ENCODE measurements at regions not wholly inside any gene's neighbourhood (a gene's known extent, or its start where the extent isn't known, plus 50 kb on each side); places are given as distances from the start of the nearest gene placed in this dataset.

- H3K4me1 ChIP-seq (ENCODE audit: low read length) = peaks cover under 1% of the 10 kb centered on the region; the same call in 1 of the 2 replicates
- no peaks in the 10 kb centered on the region for H3K9me3 ChIP-seq (ENCODE audit: low read length)
- H3K36me3 ChIP-seq (ENCODE audit: insufficient read depth, low read length) = no peaks in the 10 kb centered on the region
- no peak overlapping the region for H3K4me3 ChIP-seq (ENCODE audit: low read length)
- H3K27me3 ChIP-seq (ENCODE audit: low read length) = no peaks in the 10 kb centered on the region
- DNase-seq = no peak
- H3K4me2 ChIP-seq (ENCODE audit: low read depth, low read length, poor library complexity, severe bottlenecking) = no peak overlapping the region
- H2AFZ ChIP-seq (ENCODE audit: low read length) = no peak overlapping the region
- no peaks in the 10 kb centered on the region for H3K79me2 ChIP-seq (ENCODE audit: low read length)
- H3K27ac ChIP-seq (ENCODE audit: low read length) = no peak overlapping the region
- no peak overlapping the region for H3K9ac ChIP-seq (ENCODE audit: low read length)
- H4K20me1 ChIP-seq (ENCODE audit: insufficient read depth, low read depth, low read length) = no peaks in the 10 kb centered on the region
- no peaks in the 10 kb centered on the region for H3K9me2 ChIP-seq (replicated peaks; ENCODE audit: insufficient read depth, low read length)
These were observed 66.4 kb upstream of the SERP2 start for GRCh38 chr13:44307255-44307654.

GRCh38 chr13:44307844-44308243 lies 65.8 kb upstream of the SERP2 start:
- no peaks in the 10 kb centered on the region for H3K27me3 ChIP-seq (ENCODE audit: low read length)
- H3K9ac ChIP-seq (ENCODE audit: low read length) = no peak overlapping the region
- H4K20me1 ChIP-seq (ENCODE audit: insufficient read depth, low read depth, low read length) = no peaks in the 10 kb centered on the region
- no peaks in the 10 kb centered on the region for H3K9me2 ChIP-seq (replicated peaks; ENCODE audit: insufficient read depth, low read length)
- H2AFZ ChIP-seq (ENCODE audit: low read length) = no peak overlapping the region
- H3K4me3 ChIP-seq (ENCODE audit: low read length) = no peak overlapping the region
- no peaks in the 10 kb centered on the region for H3K9me3 ChIP-seq (ENCODE audit: low read length)
- no peak for DNase-seq
- no peaks in the 10 kb centered on the region for H3K4me1 ChIP-seq (ENCODE audit: low read length)
- no peaks in the 10 kb centered on the region for H3K79me2 ChIP-seq (ENCODE audit: low read length)
- H3K4me2 ChIP-seq (ENCODE audit: low read depth, low read length, poor library complexity, severe bottlenecking) = no peak overlapping the region
- H3K36me3 ChIP-seq (ENCODE audit: insufficient read depth, low read length) = no peaks in the 10 kb centered on the region
- H3K27ac ChIP-seq (ENCODE audit: low read length) = no peak overlapping the region

GRCh38 chr13:44308352-44308751 lies 65.3 kb upstream of the SERP2 start:
- Histone ChIP-seq H3K4me3 (ENCODE audit: low read length) (no peak overlapping the region), H3K4me1 (ENCODE audit: low read length) (no peaks in the 10 kb centered on the region), H3K27ac (ENCODE audit: low read length) (no peak overlapping the region), H3K36me3 (ENCODE audit: insufficient read depth, low read length) (no peaks in the 10 kb centered on the region), H4K20me1 (ENCODE audit: insufficient read depth, low read depth, low read length) (no peaks in the 10 kb centered on the region), H3K9me2 (replicated peaks; ENCODE audit: insufficient read depth, low read length) (no peaks in the 10 kb centered on the region), H3K9me3 (ENCODE audit: low read length) (no peaks in the 10 kb centered on the region), H3K9ac (ENCODE audit: low read length) (no peak overlapping the region), H2AFZ (ENCODE audit: low read length) (no peak overlapping the region), H3K79me2 (ENCODE audit: low read length) (no peaks in the 10 kb centered on the region), H3K27me3 (ENCODE audit: low read length) (no peaks in the 10 kb centered on the region), H3K4me2 (ENCODE audit: low read depth, low read length, poor library complexity, severe bottlenecking) (no peak overlapping the region)
- DNase-seq = no peak

GRCh38 chr13:44309794-44310757 lies 63.5 kb upstream of the SERP2 start:
- Histone ChIP-seq H3K4me2 (ENCODE audit: low read depth, low read length, poor library complexity, severe bottlenecking) (no peak overlapping the region), H3K36me3 (ENCODE audit: insufficient read depth, low read length) (no peaks in the 10 kb centered on the region), H3K27me3 (ENCODE audit: low read length) (no peaks in the 10 kb centered on the region), H3K4me3 (ENCODE audit: low read length) (no peak overlapping the region), H3K9me3 (ENCODE audit: low read length) (no peaks in the 10 kb centered on the region), H4K20me1 (ENCODE audit: insufficient read depth, low read depth, low read length) (no peaks in the 10 kb centered on the region), H3K4me1 (ENCODE audit: low read length) (no peaks in the 10 kb centered on the region), H2AFZ (ENCODE audit: low read length) (no peak overlapping the region), H3K27ac (ENCODE audit: low read length) (no peak overlapping the region), H3K9me2 (replicated peaks; ENCODE audit: insufficient read depth, low read length) (no peaks in the 10 kb centered on the region), H3K79me2 (ENCODE audit: low read length) (no peaks in the 10 kb centered on the region), H3K9ac (ENCODE audit: low read length) (no peak overlapping the region)
- no peak for DNase-seq

GRCh38 chr13:44311011-44311780 lies 62.4 kb upstream of the SERP2 start:
- H3K27ac ChIP-seq (ENCODE audit: low read length) = no peak overlapping the region
- no peak overlapping the region for H2AFZ ChIP-seq (ENCODE audit: low read length)
- H3K79me2 ChIP-seq (ENCODE audit: low read length) = no peaks in the 10 kb centered on the region
- H3K9me3 ChIP-seq (ENCODE audit: low read length) = no peaks in the 10 kb centered on the region
- no peaks in the 10 kb centered on the region for H3K36me3 ChIP-seq (ENCODE audit: insufficient read depth, low read length)
- H3K4me3 ChIP-seq (ENCODE audit: low read length) = no peak overlapping the region
- no peaks in the 10 kb centered on the region for H3K27me3 ChIP-seq (ENCODE audit: low read length)
- no peak overlapping the region for H3K9ac ChIP-seq (ENCODE audit: low read length)
- H3K4me1 ChIP-seq (ENCODE audit: low read length) = no peaks in the 10 kb centered on the region
- H3K4me2 ChIP-seq (ENCODE audit: low read depth, low read length, poor library complexity, severe bottlenecking) = no peak overlapping the region
- no peaks in the 10 kb centered on the region for H3K9me2 ChIP-seq (replicated peaks; ENCODE audit: insufficient read depth, low read length)
- no peaks in the 10 kb centered on the region for H4K20me1 ChIP-seq (ENCODE audit: insufficient read depth, low read depth, low read length)
- DNase-seq = no peak

GRCh38 chr13:44312131-44312530 lies 61.5 kb upstream of the SERP2 start:
- Histone ChIP-seq H3K4me3 (ENCODE audit: low read length) (no peak overlapping the region), H3K4me1 (ENCODE audit: low read length) (no peaks in the 10 kb centered on the region), H3K79me2 (ENCODE audit: low read length) (no peaks in the 10 kb centered on the region), H4K20me1 (ENCODE audit: insufficient read depth, low read depth, low read length) (no peaks in the 10 kb centered on the region), H2AFZ (ENCODE audit: low read length) (no peak overlapping the region), H3K9ac (ENCODE audit: low read length) (no peak overlapping the region), H3K27ac (ENCODE audit: low read length) (no peak overlapping the region), H3K9me2 (replicated peaks; ENCODE audit: insufficient read depth, low read length) (no peaks in the 10 kb centered on the region), H3K27me3 (ENCODE audit: low read length) (no peaks in the 10 kb centered on the region), H3K4me2 (ENCODE audit: low read depth, low read length, poor library complexity, severe bottlenecking) (no peak overlapping the region), H3K36me3 (ENCODE audit: insufficient read depth, low read length) (no peaks in the 10 kb centered on the region), H3K9me3 (ENCODE audit: low read length) (no peaks in the 10 kb centered on the region)
- no peak for DNase-seq

- DNase-seq = no peak
- no peak overlapping the region for H3K4me3 ChIP-seq (ENCODE audit: low read length)
- H3K9me3 ChIP-seq (ENCODE audit: low read length) = no peaks in the 10 kb centered on the region
- no peaks in the 10 kb centered on the region for H3K36me3 ChIP-seq (ENCODE audit: insufficient read depth, low read length)
- no peak overlapping the region for H3K4me2 ChIP-seq (ENCODE audit: low read depth, low read length, poor library complexity, severe bottlenecking)
- H2AFZ ChIP-seq (ENCODE audit: low read length) = no peak overlapping the region
- H3K27ac ChIP-seq (ENCODE audit: low read length) = no peak overlapping the region
- H3K9me2 ChIP-seq (replicated peaks; ENCODE audit: insufficient read depth, low read length) = no peaks in the 10 kb centered on the region
- no peaks in the 10 kb centered on the region for H3K79me2 ChIP-seq (ENCODE audit: low read length)
- no peaks in the 10 kb centered on the region for H3K27me3 ChIP-seq (ENCODE audit: low read length)
- no peak overlapping the region for H3K9ac ChIP-seq (ENCODE audit: low read length)
- no peaks in the 10 kb centered on the region for H3K4me1 ChIP-seq (ENCODE audit: low read length)
- no peaks in the 10 kb centered on the region for H4K20me1 ChIP-seq (ENCODE audit: insufficient read depth, low read depth, low read length)
These were observed 60.6 kb upstream of the SERP2 start for GRCh38 chr13:44312834-44313551.

GRCh38 chr13:44313674-44314073 lies 60.0 kb upstream of the SERP2 start:
- H3K9me2 ChIP-seq (replicated peaks; ENCODE audit: insufficient read depth, low read length) = no peaks in the 10 kb centered on the region
- no peaks in the 10 kb centered on the region for H3K9me3 ChIP-seq (ENCODE audit: low read length)
- no peaks in the 10 kb centered on the region for H3K79me2 ChIP-seq (ENCODE audit: low read length)
- no peaks in the 10 kb centered on the region for H3K27me3 ChIP-seq (ENCODE audit: low read length)
- H4K20me1 ChIP-seq (ENCODE audit: insufficient read depth, low read depth, low read length) = no peaks in the 10 kb centered on the region
- no peak overlapping the region for H2AFZ ChIP-seq (ENCODE audit: low read length)
- H3K36me3 ChIP-seq (ENCODE audit: insufficient read depth, low read length) = no peaks in the 10 kb centered on the region
- no peaks in the 10 kb centered on the region for H3K4me1 ChIP-seq (ENCODE audit: low read length)
- DNase-seq = no peak
- no peak overlapping the region for H3K9ac ChIP-seq (ENCODE audit: low read length)
- no peak overlapping the region for H3K4me2 ChIP-seq (ENCODE audit: low read depth, low read length, poor library complexity, severe bottlenecking)
- H3K4me3 ChIP-seq (ENCODE audit: low read length) = no peak overlapping the region
- H3K27ac ChIP-seq (ENCODE audit: low read length) = no peak overlapping the region

All from Karpas-422 (cell line).